HG03196 (cell line): ENCODE measurements at regions not wholly inside any gene's neighbourhood (a gene's known extent, or its start where the extent isn't known, plus 50 kb on each side); places are given as distances from the start of the nearest gene placed in this dataset.
A peak's percentile ranks its signal among the peaks of the same experiment; 100 is the strongest.
"Not testable (repeated sequence)": the region's sequence is repeated elsewhere in the genome, so short reads cannot be mapped to it uniquely, and the experiment has no call there.

Source experiments
- ATAC-seq: cut with Tn5 transposase; IDR thresholded peaks from one replicate; pipeline ENCODE4 v1.9.1; 2021; ENCODE audit not compliant: unreplicated experiment

DNA sequence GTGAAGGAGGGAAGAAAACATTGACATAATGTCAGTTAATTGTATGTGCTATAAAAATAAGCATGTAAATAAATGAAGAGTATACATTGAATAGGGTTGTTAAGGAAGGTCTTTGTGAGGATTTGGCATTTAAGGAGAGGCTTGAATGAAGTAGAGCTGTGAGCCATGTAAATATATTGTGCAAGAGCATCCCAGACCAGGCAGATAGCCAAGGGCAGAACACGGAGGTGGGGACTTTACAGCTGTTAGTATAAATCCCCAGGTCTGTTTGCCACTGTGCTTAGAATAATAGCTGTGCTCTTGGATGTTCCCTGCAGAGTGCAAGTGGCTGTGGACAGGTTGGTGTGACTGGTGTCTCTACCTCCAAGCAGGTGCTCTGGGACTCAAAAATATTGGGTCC, 211.7 kb downstream of the LRRC70 start:
- ATAC-seq = no peak

GRCh38 chr5:62786099-62786498, 207.5 kb downstream of the LRRC70 start:
- ATAC-seq = no peak

DNA sequence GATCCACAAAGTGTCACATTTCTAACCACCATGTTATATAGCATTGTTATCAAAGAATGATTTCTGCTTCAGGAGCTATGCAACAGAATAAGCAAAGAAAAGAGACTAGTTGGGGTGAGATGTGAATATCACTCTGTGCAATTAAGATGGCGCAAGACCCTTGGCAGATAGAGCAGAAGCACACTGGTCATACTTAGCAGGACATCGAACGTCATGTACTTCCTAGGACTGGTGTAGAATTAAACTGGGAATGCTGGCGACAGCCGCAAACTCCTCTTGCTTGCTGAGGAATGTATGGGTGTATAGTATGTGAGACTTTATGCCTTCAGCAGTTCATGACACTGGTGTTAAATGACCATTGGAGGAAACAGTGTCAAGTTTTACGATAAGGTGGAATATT, 207.0 kb downstream of the LRRC70 start:
- ATAC-seq = no peak

DNA sequence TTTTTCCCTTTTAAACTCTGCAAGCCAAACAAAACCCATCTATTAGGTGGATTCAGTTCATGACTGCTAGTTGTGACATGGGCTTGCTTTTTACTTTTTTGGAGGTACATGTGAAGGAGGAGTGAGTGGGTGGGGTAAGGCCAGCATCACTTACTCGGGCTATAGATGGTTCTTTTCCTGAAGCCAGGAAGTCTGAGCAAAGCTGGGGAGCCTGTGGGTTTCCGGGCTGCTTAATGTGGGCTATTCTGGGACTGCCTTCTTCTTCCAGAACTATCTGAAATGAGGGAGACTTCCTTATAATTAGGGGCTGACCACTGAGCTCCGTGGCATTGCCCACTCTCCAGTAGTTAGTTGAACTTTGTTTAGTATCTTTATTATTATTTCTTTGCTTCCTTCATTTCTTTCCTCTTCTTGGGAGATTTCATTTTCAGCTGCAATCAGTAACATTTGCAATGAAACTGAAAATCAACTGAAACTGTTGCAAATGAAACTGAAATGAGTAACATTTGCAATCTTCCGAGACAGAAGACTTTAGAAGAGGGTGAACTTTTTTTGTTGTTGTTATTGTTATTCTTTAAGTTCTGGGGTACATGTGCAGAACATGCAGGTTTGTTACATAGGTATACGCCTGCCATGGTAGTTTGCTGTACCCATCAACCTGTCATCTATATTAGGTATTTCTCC, 204.9 kb downstream of the LRRC70 start:
- ATAC-seq = peak; percentile 64

DNA sequence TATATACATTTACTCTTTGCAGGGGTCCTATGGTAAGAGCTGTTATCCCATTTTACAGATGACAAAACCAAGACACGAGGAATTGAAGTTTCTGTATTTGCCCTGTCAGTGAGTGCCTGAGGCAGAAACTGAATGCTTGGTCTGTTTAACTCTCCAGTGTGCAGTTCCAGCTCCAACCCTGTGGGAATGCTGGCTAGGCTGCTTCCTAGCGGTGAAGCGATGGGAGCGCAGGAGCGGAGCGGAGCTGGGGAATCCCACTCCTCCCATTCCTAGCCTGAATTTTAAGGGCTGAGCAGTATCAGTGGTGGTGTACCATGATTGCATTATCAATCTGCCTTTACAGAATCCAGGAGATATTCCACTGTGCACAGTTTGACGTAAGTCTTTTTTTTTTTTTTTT, 202.3 kb downstream of the LRRC70 start:
- ATAC-seq = no peak

- ATAC-seq = no peak
These were observed 201.6 kb downstream of the LRRC70 start for GRCh38 chr5:62780230-62780629.

DNA sequence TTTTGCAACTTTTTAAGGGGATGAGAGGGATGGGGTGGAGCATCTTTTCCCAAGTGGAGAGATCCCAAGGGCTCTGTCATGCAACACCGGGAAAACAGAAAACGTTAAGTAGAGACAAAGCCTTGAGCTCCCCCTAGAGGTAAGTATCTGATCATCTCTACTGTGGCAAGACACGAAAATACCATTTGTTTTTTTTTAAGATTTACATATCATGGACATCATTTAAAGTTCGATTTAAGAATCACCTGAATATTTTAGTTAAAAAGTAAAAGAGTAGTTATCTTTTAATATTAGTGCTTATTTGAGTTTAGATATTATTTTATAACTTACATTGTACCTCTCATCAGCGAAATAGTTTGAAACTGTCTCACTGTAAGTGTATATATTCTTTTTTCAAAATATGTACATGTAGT, 200.4 kb downstream of the LRRC70 start:
- ATAC-seq = peak; percentile 58

DNA sequence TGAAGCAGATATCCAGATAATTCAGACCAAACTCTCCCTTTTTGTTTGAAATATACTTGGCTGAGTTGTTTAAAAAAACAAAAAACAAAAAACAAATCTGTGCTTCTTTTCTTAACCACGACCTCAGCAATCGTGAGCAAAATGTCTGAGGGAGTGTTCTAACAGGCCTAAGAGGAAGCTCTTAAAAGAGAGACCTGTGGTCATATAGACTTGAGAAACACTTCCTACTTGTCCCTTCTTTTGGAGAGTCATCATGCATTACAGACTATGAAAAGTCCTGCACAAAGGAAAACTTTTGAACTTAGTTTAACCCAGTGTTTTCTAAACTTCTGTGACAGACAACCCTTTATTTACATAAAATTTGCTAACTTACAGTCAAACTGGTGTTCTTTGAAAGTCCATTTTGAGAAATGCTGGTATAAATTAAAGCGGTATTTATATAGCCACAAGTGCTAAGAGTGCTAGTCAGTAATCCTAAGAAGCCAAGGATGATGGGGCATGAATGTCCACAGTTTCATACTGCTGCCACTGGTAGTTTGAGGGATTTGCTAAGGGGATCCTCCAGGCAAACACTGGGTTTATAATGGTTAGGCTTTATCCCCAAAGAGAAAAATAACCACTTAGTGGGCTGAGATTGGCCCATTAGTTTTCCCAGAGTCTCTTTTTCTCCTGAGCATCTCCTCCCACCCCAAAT, 199.8 kb downstream of the LRRC70 start:
- no peak for ATAC-seq

GRCh38 chr5:62777081-62777480, 198.5 kb downstream of the LRRC70 start:
- ATAC-seq = not testable (repeated sequence)

GRCh38 chr5:62776592-62776991, 198.0 kb downstream of the LRRC70 start:
- ATAC-seq = not testable (repeated sequence)

GRCh38 chr5:62773460-62773859, 194.8 kb downstream of the LRRC70 start:
- ATAC-seq = no peak

- no peak for ATAC-seq
These were observed 192.7 kb downstream of the LRRC70 start for GRCh38 chr5:62771341-62771740.

DNA sequence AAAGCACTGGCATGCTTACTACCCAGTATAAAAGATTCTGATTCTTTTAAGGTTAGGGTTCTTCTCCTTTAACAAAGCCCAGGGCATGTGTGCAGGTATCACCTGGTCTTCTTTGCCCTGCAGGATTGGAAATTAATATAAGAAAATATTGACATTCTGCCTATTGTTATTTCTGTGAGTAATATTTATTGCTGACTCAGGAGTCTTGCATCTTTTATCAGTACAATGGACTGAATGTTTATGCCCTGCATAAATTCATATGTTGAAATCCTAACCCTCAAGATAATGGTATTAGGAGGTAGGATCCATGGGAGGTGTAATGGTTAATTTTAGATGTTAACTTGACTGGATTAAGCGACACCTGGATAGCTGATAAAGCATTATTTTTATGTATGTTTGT, 189.0 kb downstream of the LRRC70 start:
- no peak for ATAC-seq

DNA sequence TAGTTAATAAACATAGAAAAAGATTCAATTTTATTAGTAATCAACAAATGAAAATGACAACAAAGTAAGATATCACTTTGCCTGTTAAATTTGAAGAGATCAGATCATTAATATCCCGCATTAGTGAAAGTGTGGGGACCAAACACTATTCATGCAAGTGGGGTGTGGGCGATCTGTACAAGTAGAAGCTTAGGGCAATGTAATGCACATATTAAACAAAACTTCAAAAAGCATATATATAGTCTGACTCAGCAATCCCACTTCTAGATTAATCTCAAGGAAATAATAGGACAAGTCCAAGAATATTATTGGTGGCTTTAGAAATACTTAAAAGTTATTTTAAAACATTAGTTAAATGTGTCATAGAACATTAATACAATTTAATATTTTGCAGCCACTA, 188.5 kb downstream of the LRRC70 start:
- no peak for ATAC-seq

- ATAC-seq = no peak
These were observed 183.9 kb downstream of the LRRC70 start for GRCh38 chr5:62762503-62762902.

- not testable (repeated sequence) for ATAC-seq
These were observed 179.1 kb downstream of the LRRC70 start for GRCh38 chr5:62757686-62758085.

DNA sequence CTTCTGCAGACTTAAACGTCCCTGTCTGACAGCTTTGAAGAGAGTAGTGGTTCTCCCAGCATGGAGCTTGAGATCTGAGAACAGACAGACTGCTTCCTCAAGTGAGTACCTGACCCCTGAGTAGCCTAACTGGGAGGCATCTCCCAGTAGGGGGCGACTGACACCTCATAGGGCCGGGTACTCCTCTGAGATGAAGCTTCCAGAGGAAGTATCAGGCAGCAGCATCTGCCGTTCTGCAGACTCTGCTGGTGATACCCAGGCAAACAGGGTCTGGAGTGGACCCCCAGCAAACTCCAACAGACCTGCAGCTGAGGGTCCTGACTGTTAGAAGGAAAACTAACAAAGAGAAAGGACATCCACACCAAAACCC, 174.4 kb downstream of the LRRC70 start:
- ATAC-seq = not testable (repeated sequence)

DNA sequence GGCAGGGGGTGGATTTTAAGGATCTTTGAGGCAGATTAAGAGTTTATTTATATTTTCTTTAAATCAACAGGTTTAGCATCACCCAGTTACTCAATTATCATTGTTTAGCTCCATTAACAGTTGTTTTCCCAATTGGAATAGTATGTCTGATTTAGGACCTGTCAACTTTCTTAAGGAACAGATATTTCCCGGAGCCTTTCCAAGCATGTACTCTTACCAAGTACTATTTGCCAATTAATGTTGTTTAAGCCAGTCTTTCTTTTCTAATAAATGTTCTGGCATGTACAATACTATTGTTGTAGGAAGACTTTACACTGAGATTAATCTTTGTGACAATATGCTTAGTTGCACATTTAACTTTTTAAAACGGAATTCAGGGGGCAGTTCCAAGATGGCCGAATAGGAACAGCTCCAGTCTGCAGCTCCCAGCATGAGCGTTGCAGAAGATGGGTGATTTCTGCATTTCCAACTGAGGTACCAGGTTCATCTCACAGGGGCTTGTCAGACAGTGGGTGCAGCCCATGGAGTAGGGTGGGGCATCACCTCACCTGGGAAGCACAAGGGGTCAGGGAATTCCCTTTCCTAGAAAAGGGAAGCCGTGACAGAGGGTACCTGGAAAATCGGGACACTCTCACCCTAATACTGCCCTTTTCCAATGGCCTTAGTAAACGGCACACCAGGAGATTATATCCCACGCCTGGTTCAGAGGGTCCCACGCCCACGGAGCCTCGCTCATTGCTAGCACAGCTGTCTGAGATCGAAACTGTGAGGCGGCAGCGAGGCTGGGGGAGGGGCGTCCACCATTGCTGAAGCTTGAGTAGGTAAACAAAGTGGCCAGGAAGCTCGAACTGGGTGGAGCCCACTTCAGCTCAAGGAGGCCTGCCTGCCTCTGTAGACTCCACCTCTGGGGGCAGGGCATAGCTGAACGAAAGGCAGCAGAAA, 173.7 kb downstream of the LRRC70 start:
- ATAC-seq = not testable (repeated sequence)

DNA sequence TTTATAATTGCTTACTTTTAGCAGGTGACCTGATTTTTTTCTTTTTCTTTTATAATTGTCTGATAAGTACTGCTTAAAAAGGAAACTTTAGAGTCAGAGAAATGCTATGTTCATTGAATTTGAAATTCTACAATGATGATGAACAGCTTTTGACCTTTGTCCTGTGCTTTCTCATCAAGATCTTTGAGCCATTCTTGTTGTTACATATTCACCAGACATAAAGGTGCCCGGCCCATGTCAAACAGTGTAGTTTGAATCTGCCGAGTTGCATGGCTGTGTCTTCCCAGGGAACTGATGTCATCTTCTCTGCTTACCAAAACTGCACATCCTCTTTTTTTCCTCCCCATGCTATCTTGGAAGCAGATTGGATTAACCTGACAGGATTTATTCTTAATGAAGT, 163.6 kb downstream of the LRRC70 start:
- ATAC-seq = no peak

- ATAC-seq = no peak
These were observed 163.1 kb downstream of the LRRC70 start for GRCh38 chr5:62741761-62742160.

GRCh38 chr5:62737766-62738165, 159.1 kb downstream of the LRRC70 start:
- ATAC-seq = no peak

- ATAC-seq = no peak
These were observed 154.1 kb downstream of the LRRC70 start for GRCh38 chr5:62732677-62733121.
